COR-L47 (cell line): ENCODE measurements at regions not wholly inside any gene's neighbourhood (a gene's known extent, or its start where the extent isn't known, plus 50 kb on each side); places are given as distances from the start of the nearest gene placed in this dataset.
A peak's percentile ranks its signal among the peaks of the same experiment; 100 is the strongest.

Experiments used
- DNase-seq: peaks from one replicate; lab custom pipeline; 2025; lab: John Stamatoyannopoulos, UW

DNA sequence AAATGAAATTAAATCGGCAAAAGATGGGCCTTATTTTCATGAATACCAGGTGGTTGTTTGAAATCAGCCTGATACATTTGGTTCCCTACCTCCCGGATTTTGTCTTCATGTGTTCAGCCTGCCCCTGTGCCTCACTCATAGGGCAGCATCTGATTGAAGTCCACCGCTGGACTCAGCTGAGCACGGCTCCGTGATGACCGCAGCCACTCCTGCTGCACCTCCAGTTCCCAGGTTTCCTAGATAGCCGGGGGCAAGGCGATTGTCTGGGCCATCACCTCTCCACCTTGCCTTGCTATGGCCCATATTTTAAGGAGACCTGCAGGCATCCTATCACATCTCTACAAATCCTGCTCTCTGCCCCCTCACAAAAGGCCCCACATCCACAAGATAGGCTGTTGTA, 563.8 kb downstream of the NUF2 start:
- no peak for DNase-seq

DNA sequence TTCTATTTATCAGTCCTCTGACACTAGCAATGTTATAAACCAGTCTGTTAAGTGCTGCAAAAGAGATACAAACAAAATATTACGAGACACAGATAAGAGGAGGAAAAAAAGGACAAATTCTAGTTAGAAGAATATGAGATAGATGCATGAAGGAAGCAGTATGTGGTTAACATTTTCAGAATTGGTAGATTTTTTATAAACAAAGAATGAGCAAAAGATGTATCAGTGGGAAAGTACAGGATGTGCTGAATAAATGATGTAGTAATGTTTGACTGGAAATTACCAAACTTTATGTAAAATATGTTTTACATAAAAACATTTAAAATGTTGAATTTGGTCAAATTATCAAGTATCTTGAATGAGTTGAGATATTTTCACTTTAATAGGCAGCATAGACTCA, 574.2 kb downstream of the NUF2 start:
- no peak for DNase-seq

DNA sequence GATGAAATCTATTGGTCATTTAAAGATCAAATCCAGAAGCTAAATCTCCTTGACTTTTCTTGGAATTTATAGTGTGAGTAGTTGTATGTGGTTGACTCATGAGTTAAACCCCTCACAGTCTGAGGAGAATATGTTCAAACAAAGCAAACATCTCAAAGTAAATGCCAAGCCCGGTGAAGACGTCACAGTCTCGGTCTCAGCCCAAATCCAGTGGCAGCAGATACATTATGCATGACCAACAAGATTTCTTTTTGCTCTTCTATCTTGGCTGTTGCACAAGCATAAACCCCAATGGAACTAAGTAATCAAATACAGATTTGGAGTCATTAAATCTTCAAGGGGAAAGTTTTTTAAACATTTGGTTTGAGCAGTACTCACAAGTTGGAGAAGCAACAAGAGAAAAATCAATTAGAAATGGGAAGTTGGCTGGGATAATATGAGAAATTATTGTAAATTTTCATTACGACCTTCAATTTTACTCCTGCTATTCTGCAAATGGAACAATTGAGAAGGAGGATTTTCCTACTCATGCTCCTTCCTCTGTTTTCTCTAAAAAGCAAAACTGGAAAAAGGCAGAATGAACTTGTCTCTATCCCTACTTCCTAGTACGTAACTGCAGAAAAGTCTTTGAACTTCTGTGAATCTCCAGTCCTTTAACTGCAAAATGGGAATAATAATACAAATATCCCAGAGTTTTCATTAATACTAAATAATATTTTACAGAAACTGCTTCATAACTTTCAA, 575.8 kb downstream of the NUF2 start:
- no peak for DNase-seq

DNA sequence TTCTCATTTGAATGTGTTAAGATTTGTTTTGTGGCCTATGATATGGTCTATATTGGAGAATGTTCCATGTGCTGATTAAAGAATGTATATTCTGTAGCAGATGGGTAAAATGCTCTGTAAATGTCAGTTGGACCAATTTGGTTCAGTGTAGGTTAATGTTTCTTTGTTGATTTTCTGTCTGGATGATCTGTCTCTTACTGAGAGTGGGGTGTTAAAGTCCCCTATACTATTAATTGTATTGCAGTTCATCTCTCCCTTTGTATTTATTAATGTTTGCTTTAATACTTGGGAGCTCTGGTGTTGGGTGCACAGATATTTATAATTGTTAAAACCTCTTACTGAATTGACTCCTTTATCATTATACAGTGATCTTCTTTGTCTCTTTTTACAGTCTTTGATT, 584.5 kb downstream of the NUF2 start:
- DNase-seq = no peak

- DNase-seq = no peak
Observed at GRCh38 chr1:163912170-163912884, 590.6 kb downstream of the NUF2 start.

DNA sequence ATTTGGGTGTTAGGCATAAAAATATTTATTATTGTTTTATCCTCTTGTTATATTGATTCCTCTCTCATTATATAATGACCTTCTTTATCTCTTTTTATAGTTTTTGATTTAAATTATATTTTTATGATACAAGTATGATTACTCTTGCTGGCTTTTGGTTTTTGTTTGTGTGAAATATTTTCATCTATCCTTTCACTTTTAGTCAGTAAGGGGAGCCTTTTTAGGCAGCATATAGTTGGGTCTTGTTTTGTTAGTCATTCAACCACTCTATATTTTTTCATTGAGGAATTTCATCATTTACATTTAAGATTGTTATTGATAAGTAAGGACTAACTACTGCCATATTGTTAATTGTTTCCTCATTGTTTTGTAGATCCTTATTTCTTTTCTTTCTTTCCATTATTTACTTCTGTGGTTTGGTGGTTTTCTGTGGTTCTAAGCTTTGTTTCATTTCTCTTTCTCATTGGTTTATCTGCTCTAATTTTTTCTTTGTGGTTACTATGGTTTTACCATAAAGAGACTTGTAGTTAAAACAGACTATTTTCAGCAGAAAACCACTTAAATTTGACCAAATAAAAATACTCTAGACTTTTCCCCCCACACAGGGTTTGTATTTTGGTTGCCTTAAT, 593.1 kb downstream of the NUF2 start:
- DNase-seq = no peak

- DNase-seq = no peak
Observed at GRCh38 chr1:163922743-163923201, 601.0 kb downstream of the NUF2 start.

DNA sequence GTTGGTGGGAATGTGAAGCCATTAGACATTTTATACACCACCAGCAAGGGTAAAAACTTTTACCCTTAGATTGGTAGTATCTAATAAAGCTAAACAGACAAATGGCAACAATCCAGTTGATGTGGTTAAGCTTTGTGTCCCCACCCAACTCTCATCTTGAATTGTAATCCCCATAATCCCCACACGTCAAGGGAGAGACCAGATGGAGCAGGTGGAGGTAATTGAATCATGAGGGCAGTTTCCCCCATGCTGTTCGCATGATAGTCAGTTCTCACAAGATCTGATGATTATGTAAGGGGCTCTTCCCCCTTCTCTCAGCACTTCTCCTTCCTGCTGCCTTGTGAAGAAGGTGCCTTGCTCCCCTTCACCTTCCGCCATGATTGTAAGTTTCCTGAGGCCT, 602.3 kb downstream of the NUF2 start:
- no peak for DNase-seq

- no peak for DNase-seq
Observed at GRCh38 chr1:163927493-163927892, 605.7 kb downstream of the NUF2 start.

- DNase-seq = no peak
Observed at GRCh38 chr1:163928069-163928468, 606.3 kb downstream of the NUF2 start.

- peak; percentile 48 for DNase-seq
Observed at GRCh38 chr1:163928651-163929050, 606.9 kb downstream of the NUF2 start.

GRCh38 chr1:163932901-163933300, 611.1 kb downstream of the NUF2 start:
- DNase-seq = no peak

- peak; percentile 6 for DNase-seq
Observed at GRCh38 chr1:163933437-163933836, 611.7 kb downstream of the NUF2 start.

DNA sequence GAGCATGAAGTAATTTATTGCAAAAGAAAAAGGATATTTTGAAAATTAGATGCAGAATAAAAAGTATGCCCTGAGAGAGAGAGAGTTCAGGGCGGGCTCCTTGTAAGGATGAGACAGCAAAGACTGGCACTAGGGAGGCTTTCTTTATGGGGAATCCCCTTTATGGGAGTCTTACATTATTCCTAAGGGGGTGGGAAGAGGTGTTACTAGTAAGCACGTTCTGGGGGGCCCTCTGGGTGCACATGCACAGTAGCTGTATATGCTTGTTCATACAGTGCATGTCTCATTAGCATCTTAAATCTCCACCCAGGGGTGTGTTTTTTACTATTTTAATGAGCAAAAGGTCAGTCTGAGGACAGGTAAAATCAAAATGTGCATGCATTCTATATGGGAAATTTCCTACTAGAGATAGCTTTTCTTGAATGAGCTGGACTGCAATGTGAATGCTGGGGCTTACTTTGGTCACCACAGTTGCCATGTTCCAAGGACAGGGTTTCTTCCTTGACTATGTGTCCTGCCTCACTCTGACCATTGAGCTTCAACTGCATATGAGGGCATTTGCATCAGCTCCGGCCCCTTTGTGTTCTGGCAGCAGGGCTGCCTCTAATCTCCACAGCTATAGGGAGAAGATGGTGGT, 614.1 kb downstream of the NUF2 start:
- no peak for DNase-seq

DNA sequence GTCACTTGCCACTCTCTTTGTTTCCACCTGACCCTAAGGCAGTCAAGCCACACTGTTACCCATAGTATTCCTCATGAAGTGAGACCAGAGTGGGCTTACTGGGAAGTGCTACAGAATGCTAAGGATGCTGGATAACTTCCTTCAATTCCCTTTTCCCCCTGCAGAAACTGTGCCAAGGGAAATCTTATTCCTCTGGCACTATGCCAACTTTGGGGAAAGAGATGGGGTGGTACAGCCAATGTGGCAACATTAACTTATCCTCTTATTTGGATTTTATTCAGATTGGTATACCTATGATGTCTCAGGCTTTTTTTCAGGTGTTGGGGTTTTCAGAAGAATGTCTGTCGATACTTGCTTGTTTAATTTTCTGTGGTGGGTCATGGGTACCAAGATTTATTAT, 599.4 kb upstream of the PBX1 start:
- no peak for DNase-seq

GRCh38 chr1:163970151-163970550, 588.8 kb upstream of the PBX1 start:
- DNase-seq = no peak

- peak; percentile 53 for DNase-seq
Observed at GRCh38 chr1:163970699-163971098, 588.3 kb upstream of the PBX1 start.

DNA sequence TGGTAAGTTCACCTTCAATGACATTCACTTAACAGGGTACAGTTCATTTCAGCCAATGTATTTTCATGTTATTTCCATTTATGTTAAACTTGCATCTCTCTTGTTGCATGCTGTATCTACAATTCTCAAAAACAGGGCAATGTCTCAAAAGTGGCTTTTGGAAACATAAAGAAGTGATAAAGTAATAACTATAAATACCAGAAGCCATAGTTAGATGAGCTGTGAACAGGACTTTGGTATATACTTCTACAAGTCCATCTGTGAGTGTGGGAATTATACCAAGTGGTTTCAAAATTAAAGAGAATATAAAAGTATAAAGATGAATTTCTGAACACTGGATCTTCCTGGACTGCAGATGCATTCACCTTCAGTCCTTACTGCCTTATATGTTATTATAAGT, 585.4 kb upstream of the PBX1 start:
- DNase-seq = no peak

- no peak for DNase-seq
Observed at GRCh38 chr1:163974120-163974519, 584.9 kb upstream of the PBX1 start.

DNA sequence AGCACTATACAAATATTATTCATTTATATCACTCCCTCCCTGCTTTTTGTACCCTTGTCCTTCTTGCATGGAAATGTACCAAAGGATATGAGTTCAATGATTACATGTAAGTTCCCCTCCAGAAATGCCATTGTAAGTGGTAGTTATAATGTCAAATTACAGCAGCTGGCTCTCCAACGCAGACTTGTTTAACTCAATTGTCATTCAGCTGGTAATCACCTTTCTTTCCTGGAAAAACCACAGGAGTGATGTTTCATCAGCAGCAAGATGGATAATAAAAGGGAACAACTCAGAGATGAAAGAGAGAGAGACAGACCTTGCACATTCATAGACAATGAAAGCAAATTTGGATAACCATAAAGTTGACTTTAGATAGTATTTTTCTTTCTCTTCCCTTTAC, 578.6 kb upstream of the PBX1 start:
- DNase-seq = peak; percentile 75

DNA sequence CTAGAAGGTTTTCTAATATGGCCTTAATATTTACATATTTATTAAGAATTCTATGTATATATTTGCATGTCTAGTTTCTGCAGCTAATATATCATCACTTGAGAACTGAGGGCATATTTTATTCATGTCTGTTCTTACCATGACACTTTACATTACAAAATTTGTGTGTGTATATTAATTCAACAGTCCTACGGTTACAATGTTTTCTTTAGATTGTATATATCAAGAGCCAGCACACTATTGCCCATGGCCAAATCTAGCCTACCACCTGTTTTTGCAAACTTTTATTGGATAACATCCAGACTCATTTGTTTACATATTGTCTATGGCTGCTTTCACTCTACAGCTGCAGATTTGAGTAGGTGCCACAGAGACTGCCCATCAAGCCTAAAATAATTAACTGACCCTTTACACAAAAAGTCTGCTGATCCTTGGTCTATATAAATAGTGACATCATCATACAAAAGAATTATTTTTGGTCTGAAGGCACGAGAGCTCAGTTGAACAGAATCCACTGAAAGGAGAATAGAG, 577.4 kb upstream of the PBX1 start:
- peak; percentile 69 for DNase-seq

GRCh38 chr1:163983097-163983496, 575.9 kb upstream of the PBX1 start:
- no peak for DNase-seq
